Hepatocyte (in vitro differentiated cells): ENCODE measurements at regions not wholly inside any gene's neighbourhood (a gene's known extent, or its start where the extent isn't known, plus 50 kb on each side); places are given as distances from the start of the nearest gene placed in this dataset.

Experiments used
- EZH2 ChIP-seq: fragments of 200-600 bp; sonication (generic); IDR thresholded peaks from 2 replicates; pipeline ENCODE4 v1.6.1; 2016; ENCODE audit warnings: antibody characterized with exemption, mild to moderate bottlenecking, borderline replicate concordance
- EZH2phosphoT487 ChIP-seq: fragments of 200-600 bp; sonication (generic); IDR thresholded peaks from one replicate; pipeline ENCODE4 v1.6.1; 2018; ENCODE audit warnings: antibody characterized with exemption, mild to moderate bottlenecking, low read depth, moderate library complexity; ENCODE audit not compliant: unreplicated experiment, severe bottlenecking
- TF ChIP-seq, protein P1 (sequence below): fragments of 200-600 bp; sonication (generic); IDR thresholded peaks from 2 replicates; pipeline ENCODE4 v1.5.1; 2016; ENCODE audit warnings: antibody characterized with exemption, mild to moderate bottlenecking; ENCODE audit not compliant: poor library complexity

DNA sequence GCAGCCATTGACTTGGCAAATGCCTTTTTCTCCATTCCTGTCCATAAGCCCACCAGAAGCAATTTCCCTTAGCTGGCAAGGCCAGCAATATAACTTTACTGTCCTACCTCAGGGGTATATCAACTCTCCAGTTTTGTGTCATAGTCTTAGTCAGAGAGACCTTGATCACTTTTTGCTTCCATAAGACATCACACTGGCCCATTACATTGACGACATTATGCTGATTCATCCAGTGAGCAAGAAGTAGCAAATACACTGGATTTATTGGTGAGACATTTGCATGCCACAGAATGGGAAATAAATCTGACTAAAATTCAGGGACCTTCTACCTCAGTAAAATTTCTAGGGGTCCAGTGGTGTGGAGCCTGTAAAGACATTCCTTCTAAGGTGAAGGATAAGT lies 649.7 kb upstream of the ANKRD30A start:
- TF ChIP-seq, protein P1, sequence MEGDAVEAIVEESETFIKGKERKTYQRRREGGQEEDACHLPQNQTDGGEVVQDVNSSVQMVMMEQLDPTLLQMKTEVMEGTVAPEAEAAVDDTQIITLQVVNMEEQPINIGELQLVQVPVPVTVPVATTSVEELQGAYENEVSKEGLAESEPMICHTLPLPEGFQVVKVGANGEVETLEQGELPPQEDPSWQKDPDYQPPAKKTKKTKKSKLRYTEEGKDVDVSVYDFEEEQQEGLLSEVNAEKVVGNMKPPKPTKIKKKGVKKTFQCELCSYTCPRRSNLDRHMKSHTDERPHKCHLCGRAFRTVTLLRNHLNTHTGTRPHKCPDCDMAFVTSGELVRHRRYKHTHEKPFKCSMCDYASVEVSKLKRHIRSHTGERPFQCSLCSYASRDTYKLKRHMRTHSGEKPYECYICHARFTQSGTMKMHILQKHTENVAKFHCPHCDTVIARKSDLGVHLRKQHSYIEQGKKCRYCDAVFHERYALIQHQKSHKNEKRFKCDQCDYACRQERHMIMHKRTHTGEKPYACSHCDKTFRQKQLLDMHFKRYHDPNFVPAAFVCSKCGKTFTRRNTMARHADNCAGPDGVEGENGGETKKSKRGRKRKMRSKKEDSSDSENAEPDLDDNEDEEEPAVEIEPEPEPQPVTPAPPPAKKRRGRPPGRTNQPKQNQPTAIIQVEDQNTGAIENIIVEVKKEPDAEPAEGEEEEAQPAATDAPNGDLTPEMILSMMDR = no peak
- TF ChIP-seq EZH2 = no peak
- no peak for TF ChIP-seq EZH2phosphoT487
